ENCODE measurements at regions not wholly inside any gene's neighbourhood (a gene's known extent, or its start where the extent isn't known, plus 50 kb on each side); places are given as distances from the start of the nearest gene placed in this dataset.

GRCh38 chr6:8749465-8749864 lies 314.1 kb upstream of the SLC35B3 start:
- DNase-seq (ENCODE audit: low read depth in 1 of 2, low spot score in 1 of 2), result no peak
- Histone ChIP-seq H3K4me3 (no peak overlapping the region), H3K4me1 (ENCODE audit: low read depth) (no peaks in the 10 kb centered on the region), H3K9me3 (ENCODE audit: low read depth) (no peaks in the 10 kb centered on the region), H3K36me3 (no peaks in the 10 kb centered on the region), H3K27me3 (no peaks in the 10 kb centered on the region), H3K27ac (no peak overlapping the region)
- TF ChIP-seq, protein P1, sequence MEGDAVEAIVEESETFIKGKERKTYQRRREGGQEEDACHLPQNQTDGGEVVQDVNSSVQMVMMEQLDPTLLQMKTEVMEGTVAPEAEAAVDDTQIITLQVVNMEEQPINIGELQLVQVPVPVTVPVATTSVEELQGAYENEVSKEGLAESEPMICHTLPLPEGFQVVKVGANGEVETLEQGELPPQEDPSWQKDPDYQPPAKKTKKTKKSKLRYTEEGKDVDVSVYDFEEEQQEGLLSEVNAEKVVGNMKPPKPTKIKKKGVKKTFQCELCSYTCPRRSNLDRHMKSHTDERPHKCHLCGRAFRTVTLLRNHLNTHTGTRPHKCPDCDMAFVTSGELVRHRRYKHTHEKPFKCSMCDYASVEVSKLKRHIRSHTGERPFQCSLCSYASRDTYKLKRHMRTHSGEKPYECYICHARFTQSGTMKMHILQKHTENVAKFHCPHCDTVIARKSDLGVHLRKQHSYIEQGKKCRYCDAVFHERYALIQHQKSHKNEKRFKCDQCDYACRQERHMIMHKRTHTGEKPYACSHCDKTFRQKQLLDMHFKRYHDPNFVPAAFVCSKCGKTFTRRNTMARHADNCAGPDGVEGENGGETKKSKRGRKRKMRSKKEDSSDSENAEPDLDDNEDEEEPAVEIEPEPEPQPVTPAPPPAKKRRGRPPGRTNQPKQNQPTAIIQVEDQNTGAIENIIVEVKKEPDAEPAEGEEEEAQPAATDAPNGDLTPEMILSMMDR (IDR thresholded peaks at IDR 0.05; ENCODE audit: low read depth, low read length), result no peak

DNA sequence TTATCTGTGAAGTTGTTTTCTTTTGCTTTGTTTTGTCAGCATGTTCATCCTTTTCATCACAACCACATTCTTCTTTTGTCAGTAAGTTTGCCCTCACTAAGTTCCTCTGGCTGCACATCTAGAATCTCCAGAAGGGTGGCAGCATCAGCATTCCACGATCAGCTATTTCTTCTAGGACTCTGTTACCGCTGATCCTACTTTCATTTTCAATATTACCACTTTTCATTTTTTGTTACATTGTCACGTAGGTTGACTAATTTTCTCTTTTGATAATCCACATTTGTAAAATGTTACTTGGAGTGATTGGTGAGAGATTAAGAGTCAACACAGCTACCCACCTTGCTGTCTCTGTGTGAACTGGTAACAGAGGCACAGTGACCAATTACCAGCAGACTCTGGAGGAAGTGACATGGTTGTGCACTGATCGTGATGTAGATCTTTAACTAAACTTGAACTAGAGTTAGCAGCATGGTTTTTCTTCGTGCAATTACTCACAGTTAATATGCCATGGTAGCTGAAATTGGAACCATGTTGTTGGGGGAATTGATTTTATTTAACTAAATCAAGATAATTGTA lies 307.9 kb upstream of the SLC35B3 start:
- Histone ChIP-seq H3K27ac (no peak overlapping the region), H3K4me1 (ENCODE audit: low read depth) (no peaks in the 10 kb centered on the region), H3K9me3 (ENCODE audit: low read depth) (no peaks in the 10 kb centered on the region), H3K36me3 (no peaks in the 10 kb centered on the region), H3K27me3 (no peaks in the 10 kb centered on the region), H3K4me3 (no peak overlapping the region)
- no peak for DNase-seq (ENCODE audit: low read depth in 1 of 2, low spot score in 1 of 2)
- TF ChIP-seq, protein P1 (IDR thresholded peaks at IDR 0.05; ENCODE audit: low read depth, low read length), result no peak

DNA sequence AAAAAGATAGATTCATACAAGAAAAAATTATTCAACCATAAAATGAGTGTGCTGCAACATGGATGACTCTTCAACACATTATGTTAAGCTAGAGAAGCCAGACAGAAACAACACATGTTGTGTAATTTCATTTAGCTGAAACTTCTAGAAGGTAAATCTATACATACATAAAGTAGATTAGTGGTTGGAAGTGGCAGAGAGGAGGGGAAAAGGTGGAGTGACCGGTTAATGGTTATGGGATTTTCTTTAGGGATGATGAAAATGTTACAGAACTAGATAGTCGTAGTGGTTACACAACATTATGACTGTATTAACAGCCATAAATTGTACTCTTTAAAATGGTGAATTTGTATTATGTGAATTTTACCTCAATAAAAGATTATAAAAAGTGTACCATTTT lies 304.1 kb upstream of the SLC35B3 start:
- TF ChIP-seq, protein P1 (IDR thresholded peaks at IDR 0.05; ENCODE audit: low read depth, low read length), result no peak
- no peak overlapping the region for H3K4me3 ChIP-seq
- no peak for DNase-seq (ENCODE audit: low read depth in 1 of 2, low spot score in 1 of 2)
- no peak overlapping the region for H3K27ac ChIP-seq
- no peaks in the 10 kb centered on the region for H3K9me3 ChIP-seq (ENCODE audit: low read depth)
- H3K36me3 ChIP-seq, result no peaks in the 10 kb centered on the region
- no peaks in the 10 kb centered on the region for H3K27me3 ChIP-seq
- H3K4me1 ChIP-seq (ENCODE audit: low read depth), result peaks cover 9% of the 10 kb centered on the region

- Histone ChIP-seq H3K4me3 (no peak overlapping the region), H3K9me3 (ENCODE audit: low read depth) (no peaks in the 10 kb centered on the region), H3K27ac (no peak overlapping the region), H3K27me3 (no peaks in the 10 kb centered on the region), H3K4me1 (ENCODE audit: low read depth) (peaks cover 9% of the 10 kb centered on the region), H3K36me3 (no peaks in the 10 kb centered on the region)
- TF ChIP-seq, protein P1 (IDR thresholded peaks at IDR 0.05; ENCODE audit: low read depth, low read length), result no peak
- no peak for DNase-seq (ENCODE audit: low read depth in 1 of 2, low spot score in 1 of 2)
These were observed 303.6 kb upstream of the SLC35B3 start for GRCh38 chr6:8738951-8739350.

- Histone ChIP-seq H3K9me3 (ENCODE audit: low read depth) (no peaks in the 10 kb centered on the region), H3K4me1 (ENCODE audit: low read depth) (peaks cover 9% of the 10 kb centered on the region), H3K4me3 (no peak overlapping the region), H3K27ac (peak overlapping the region; percentile 38), H3K27me3 (no peaks in the 10 kb centered on the region), H3K36me3 (no peaks in the 10 kb centered on the region)
- DNase-seq (ENCODE audit: low read depth in 1 of 2, low spot score in 1 of 2), result peak in 1 of 2 donors; percentile 7
- TF ChIP-seq, protein P1 (IDR thresholded peaks at IDR 0.05; ENCODE audit: low read depth, low read length), result no peak
These were observed 301.0 kb upstream of the SLC35B3 start for GRCh38 chr6:8736156-8736895.
